H1 (cell line): ENCODE measurements at regions not wholly inside any gene's neighbourhood (a gene's known extent, or its start where the extent isn't known, plus 50 kb on each side); places are given as distances from the start of the nearest gene placed in this dataset.

ENCODE experiments used
- ASH2L ChIP-seq: fragments of 200-600, 300-600 bp; sonication (generic); IDR thresholded peaks from one replicate; pipeline ENCODE4 v1.7.1; 2017; ENCODE audit warnings: low read length
- ATF2 ChIP-seq: IDR thresholded peaks from 2 replicates; pipeline ENCODE4 v1.6.1; 2012; ENCODE audit warnings: low read length, inconsistent platforms
- ATF3 ChIP-seq: IDR thresholded peaks from 2 replicates; pipeline ENCODE4 v1.6.1; 2011; ENCODE audit warnings: low read depth, mild to moderate bottlenecking, low read length; ENCODE audit not compliant: insufficient read depth
- CHD1 ChIP-seq: IDR thresholded peaks from 2 replicates; pipeline ENCODE4 v1.6.1; 2012; ENCODE audit warnings: low read depth, low read length, improper control_type of control experiment
- CREB1 ChIP-seq: IDR thresholded peaks from 2 replicates; pipeline ENCODE4 v1.6.1; 2012; ENCODE audit warnings: inconsistent platforms
- EGR1 ChIP-seq: IDR thresholded peaks from 2 replicates; pipeline ENCODE4 v1.6.1; 2011; ENCODE audit warnings: low read depth, low read length, borderline replicate concordance
- EP300 ChIP-seq, 2 experiments: IDR thresholded peaks; 1 replicate in 1 of 2; 2 replicates in 1 of 2; pipeline ENCODE4 v1.6.1; 2011 to 2012; ENCODE audit warnings: low read depth in 2 of 2, low read length in 2 of 2, mild to moderate bottlenecking in 2 of 2, borderline replicate concordance in 1 of 2, inconsistent platforms in 1 of 2, moderate library complexity in 1 of 2
- EZH2 ChIP-seq: fragments of 200-600 bp; sonication (generic); IDR thresholded peaks from 2 replicates; pipeline ENCODE4 v1.7.1; 2012; ENCODE audit warnings: low read depth, mild to moderate bottlenecking, moderate library complexity, low read length, inconsistent platforms; ENCODE audit not compliant: severe bottlenecking
- GABPA ChIP-seq: IDR thresholded peaks from 2 replicates; pipeline ENCODE4 v1.6.1; 2011; ENCODE audit warnings: mild to moderate bottlenecking, low read length, moderate library complexity, borderline replicate concordance; ENCODE audit not compliant: insufficient read depth
- JUND ChIP-seq: IDR thresholded peaks from 2 replicates; pipeline ENCODE4 v1.6.1; 2011; ENCODE audit warnings: mild to moderate bottlenecking, improper control_type of control experiment, low read length
- MAFK ChIP-seq: IDR thresholded peaks from 2 replicates; pipeline ENCODE4 v1.6.1; 2012; ENCODE audit warnings: low read depth, mild to moderate bottlenecking, improper control_type of control experiment, low read length
- PHF8 ChIP-seq: fragments of 200-600 bp; sonication (generic); conservative IDR thresholded peaks from 2 replicates; pipeline ENCODE4 v1.7.1; 2012; ENCODE audit warnings: low read depth, mild to moderate bottlenecking, inconsistent platforms, low read length, moderate library complexity
- SAP30 ChIP-seq: fragments of 300-600 bp; sonication (generic); IDR thresholded peaks from 2 replicates; pipeline ENCODE4 v1.7.1; 2012; ENCODE audit warnings: low read length, moderate library complexity, mild to moderate bottlenecking, inconsistent platforms; ENCODE audit not compliant: insufficient read depth, insufficient replicate concordance
- SIRT6 ChIP-seq: IDR thresholded peaks from one replicate; pipeline ENCODE4 v1.7.1; 2012; ENCODE audit warnings: low read length, inconsistent platforms
- SP2 ChIP-seq: IDR thresholded peaks from 2 replicates; pipeline ENCODE4 v1.6.1; 2012; ENCODE audit warnings: mild to moderate bottlenecking, low read length, inconsistent platforms
- SRF ChIP-seq: IDR thresholded peaks from 2 replicates; pipeline ENCODE4 v1.6.1; 2011; ENCODE audit warnings: mild to moderate bottlenecking, low read depth, low read length, moderate library complexity
- SUZ12 ChIP-seq: fragments of 200-600 bp; sonication (generic); IDR thresholded peaks from 2 replicates; pipeline ENCODE4 v1.6.1; 2012; ENCODE audit warnings: mild to moderate bottlenecking, inconsistent platforms, low read length, moderate library complexity, mixed read lengths
- TAF1 ChIP-seq: IDR thresholded peaks from 2 replicates; pipeline ENCODE4 v1.6.1; 2011; ENCODE audit warnings: mild to moderate bottlenecking, low read depth, low read length
- TAF7 ChIP-seq: optimal IDR thresholded peaks from 2 replicates; pipeline ENCODE3; 2011; ENCODE audit warnings: low read depth, mild to moderate bottlenecking, inconsistent platforms, low read length, moderate library complexity, borderline replicate concordance
- TCF12 ChIP-seq: IDR thresholded peaks from 2 replicates; pipeline ENCODE4 v1.6.1; 2011; ENCODE audit warnings: low read depth, mild to moderate bottlenecking, low read length
- YY1 ChIP-seq: IDR thresholded peaks from 2 replicates; pipeline ENCODE4 v1.6.1; 2011; ENCODE audit warnings: low read depth, mild to moderate bottlenecking, low read length
- TF ChIP-seq, protein P1 (sequence below): IDR thresholded peaks from 2 replicates; pipeline ENCODE4 v1.6.1; 2012; ENCODE audit warnings: inconsistent platforms
- TF ChIP-seq, protein P2 (sequence below): IDR thresholded peaks from 2 replicates; pipeline ENCODE4 v1.6.1; 2011; ENCODE audit warnings: low read length, improper control_type of control experiment

GRCh38 chr7:33705333-33705833 is 200.0 kb upstream of the BMPER start (continued):
- peak; percentile 85; the same call in 1 of the 2 replicates for TF ChIP-seq ATF2
- TF ChIP-seq, protein P1, sequence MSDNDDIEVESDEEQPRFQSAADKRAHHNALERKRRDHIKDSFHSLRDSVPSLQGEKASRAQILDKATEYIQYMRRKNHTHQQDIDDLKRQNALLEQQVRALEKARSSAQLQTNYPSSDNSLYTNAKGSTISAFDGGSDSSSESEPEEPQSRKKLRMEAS: peak; percentile 93
- peak; percentile 49; the same call in 1 of the 2 replicates for TF ChIP-seq EGR1
- TF ChIP-seq PHF8: no peak
- TF ChIP-seq SRF: no peak
- TF ChIP-seq MAFK: no peak
- no peak for TF ChIP-seq TAF7
- TF ChIP-seq TCF12: peak; percentile 92
- no peak for TF ChIP-seq SIRT6
- TF ChIP-seq SP2: no peak
- TF ChIP-seq TAF1: no peak
- TF ChIP-seq ATF3: no peak
- TF ChIP-seq YY1: no peak
- TF ChIP-seq, protein P2, sequence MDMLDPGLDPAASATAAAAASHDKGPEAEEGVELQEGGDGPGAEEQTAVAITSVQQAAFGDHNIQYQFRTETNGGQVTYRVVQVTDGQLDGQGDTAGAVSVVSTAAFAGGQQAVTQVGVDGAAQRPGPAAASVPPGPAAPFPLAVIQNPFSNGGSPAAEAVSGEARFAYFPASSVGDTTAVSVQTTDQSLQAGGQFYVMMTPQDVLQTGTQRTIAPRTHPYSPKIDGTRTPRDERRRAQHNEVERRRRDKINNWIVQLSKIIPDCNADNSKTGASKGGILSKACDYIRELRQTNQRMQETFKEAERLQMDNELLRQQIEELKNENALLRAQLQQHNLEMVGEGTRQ: no peak
- no peak for TF ChIP-seq EZH2
- TF ChIP-seq ASH2L: peak; percentile 47
- TF ChIP-seq SAP30: no peak
- TF ChIP-seq GABPA: no peak
- no peak for TF ChIP-seq JUND
- peak in 1 of 2 experiments; percentile 84; a peak in 1 of 3 replicates for TF ChIP-seq EP300 (IDR thresholded peaks at IDR 0.05; ENCODE audit: borderline replicate concordance in 1 of 2, low read depth in 2 of 2, low read length in 2 of 2)
- TF ChIP-seq SUZ12: no peak
- no peak for TF ChIP-seq CHD1
- TF ChIP-seq CREB1: no peak
